ENCODE measurements at regions not wholly inside any gene's neighbourhood (a gene's known extent, or its start where the extent isn't known, plus 50 kb on each side); places are given as distances from the start of the nearest gene placed in this dataset.

DNA sequence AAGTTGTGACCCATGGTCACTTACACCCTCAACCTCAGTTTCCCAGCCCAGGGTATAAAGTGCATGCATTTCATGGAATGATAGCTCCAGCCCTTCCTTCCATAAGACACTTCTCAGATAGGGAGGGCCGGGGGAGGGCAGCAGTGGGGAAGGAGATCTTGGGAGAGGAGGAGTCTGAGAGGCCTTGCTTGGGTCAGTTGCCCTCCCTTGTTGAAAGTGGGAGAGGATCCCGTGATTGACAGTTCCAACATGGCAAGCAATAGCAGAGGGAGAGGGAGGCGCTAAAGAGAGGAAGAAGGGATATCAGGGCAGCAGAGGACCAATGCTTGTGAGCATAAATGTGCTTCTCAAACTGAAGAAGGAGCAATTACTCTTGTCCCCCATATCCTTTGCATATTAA lies 244.4 kb downstream of the CHRM3 start:
- DNase-seq (ENCODE audit: insufficient read length, low spot score, missing footprints) = no peak
- no peaks in the 10 kb centered on the region for H3K79me2 ChIP-seq (ENCODE audit: insufficient read depth, low read length)
- TF ChIP-seq, protein P1, sequence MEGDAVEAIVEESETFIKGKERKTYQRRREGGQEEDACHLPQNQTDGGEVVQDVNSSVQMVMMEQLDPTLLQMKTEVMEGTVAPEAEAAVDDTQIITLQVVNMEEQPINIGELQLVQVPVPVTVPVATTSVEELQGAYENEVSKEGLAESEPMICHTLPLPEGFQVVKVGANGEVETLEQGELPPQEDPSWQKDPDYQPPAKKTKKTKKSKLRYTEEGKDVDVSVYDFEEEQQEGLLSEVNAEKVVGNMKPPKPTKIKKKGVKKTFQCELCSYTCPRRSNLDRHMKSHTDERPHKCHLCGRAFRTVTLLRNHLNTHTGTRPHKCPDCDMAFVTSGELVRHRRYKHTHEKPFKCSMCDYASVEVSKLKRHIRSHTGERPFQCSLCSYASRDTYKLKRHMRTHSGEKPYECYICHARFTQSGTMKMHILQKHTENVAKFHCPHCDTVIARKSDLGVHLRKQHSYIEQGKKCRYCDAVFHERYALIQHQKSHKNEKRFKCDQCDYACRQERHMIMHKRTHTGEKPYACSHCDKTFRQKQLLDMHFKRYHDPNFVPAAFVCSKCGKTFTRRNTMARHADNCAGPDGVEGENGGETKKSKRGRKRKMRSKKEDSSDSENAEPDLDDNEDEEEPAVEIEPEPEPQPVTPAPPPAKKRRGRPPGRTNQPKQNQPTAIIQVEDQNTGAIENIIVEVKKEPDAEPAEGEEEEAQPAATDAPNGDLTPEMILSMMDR (IDR thresholded peaks at IDR 0.05; ENCODE audit: extremely low read depth, low read depth, low read length) = no peak
- no peaks in the 10 kb centered on the region for H3K9me3 ChIP-seq (ENCODE audit: low read depth, low read length)
- H3K27me3 ChIP-seq (ENCODE audit: insufficient read depth, low read length) = no peaks in the 10 kb centered on the region
- no peaks in the 10 kb centered on the region for H3K4me1 ChIP-seq (ENCODE audit: insufficient read depth, low read length)
- no peak overlapping the region for H3K4me2 ChIP-seq (ENCODE audit: insufficient read depth, low read length)
- H3K27ac ChIP-seq (ENCODE audit: low read depth, low read length) = no peak overlapping the region
- no peaks in the 10 kb centered on the region for H3K36me3 ChIP-seq (ENCODE audit: insufficient read depth, low read length)
- no peak overlapping the region for H2AFZ ChIP-seq (ENCODE audit: low read length)
- no peak overlapping the region for H3K4me3 ChIP-seq (ENCODE audit: insufficient read depth, low read length)
- H4K20me1 ChIP-seq (ENCODE audit: insufficient read depth, low read length) = no peaks in the 10 kb centered on the region

DNA sequence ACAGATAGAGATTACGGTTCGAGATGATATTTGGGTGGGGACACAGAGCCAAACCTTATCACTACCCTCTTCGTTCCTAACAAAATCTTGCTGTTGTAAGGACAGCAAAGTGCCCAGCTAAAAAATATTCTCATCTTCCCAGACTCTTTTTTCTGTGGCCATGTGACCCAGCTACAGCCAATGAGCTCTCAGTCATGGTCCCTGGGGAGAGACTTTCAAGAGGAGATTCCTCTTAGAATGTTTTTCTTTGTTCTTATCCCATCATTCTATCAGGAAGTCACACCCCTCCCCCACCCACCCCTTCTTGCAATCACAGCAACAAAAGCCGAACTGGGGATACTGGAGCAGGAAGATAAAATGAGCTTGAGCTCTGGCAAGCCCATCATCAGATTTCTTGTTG lies 247.1 kb downstream of the CHRM3 start:
- no peak overlapping the region for H3K27ac ChIP-seq (ENCODE audit: low read depth, low read length)
- H3K4me2 ChIP-seq (ENCODE audit: insufficient read depth, low read length) = no peak overlapping the region
- no peak overlapping the region for H3K4me3 ChIP-seq (ENCODE audit: insufficient read depth, low read length)

DNA sequence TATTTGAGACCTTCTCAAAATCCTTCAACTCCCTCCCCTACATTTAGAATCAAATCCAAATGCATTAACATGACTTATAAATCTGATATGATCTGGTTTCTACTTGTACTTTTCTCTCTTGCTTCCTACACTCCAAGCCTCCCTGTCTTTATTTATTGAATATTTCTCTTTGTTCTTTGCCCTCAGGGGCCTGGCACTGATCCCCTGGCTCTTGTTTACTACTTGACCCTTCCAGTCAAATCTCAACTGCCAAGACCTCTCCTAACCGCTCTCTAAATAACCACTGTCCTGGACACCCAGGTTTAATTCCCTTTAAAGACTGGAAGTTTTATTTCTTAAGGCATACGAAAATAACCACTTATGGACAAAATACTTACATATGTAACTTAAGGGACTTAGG lies 248.9 kb downstream of the CHRM3 start:
- H3K79me2 ChIP-seq (ENCODE audit: insufficient read depth, low read length) = no peaks in the 10 kb centered on the region
- no peaks in the 10 kb centered on the region for H3K27me3 ChIP-seq (ENCODE audit: insufficient read depth, low read length)
- H3K9me3 ChIP-seq (ENCODE audit: low read depth, low read length) = no peaks in the 10 kb centered on the region
- no peak for DNase-seq (ENCODE audit: insufficient read length, low spot score, missing footprints)
- H3K36me3 ChIP-seq (ENCODE audit: insufficient read depth, low read length) = no peaks in the 10 kb centered on the region
- no peak overlapping the region for H3K4me2 ChIP-seq (ENCODE audit: insufficient read depth, low read length)
- TF ChIP-seq, protein P1 (IDR thresholded peaks at IDR 0.05; ENCODE audit: extremely low read depth, low read depth, low read length) = no peak
- H3K4me1 ChIP-seq (ENCODE audit: insufficient read depth, low read length) = no peaks in the 10 kb centered on the region
- H3K27ac ChIP-seq (ENCODE audit: low read depth, low read length) = no peak overlapping the region
- H3K4me3 ChIP-seq (ENCODE audit: insufficient read depth, low read length) = no peak overlapping the region
- no peak overlapping the region for H2AFZ ChIP-seq (ENCODE audit: low read length)
- H4K20me1 ChIP-seq (ENCODE audit: insufficient read depth, low read length) = no peaks in the 10 kb centered on the region

More for the DNA sequence above, 247.1 kb downstream of the CHRM3 start:
- no peaks in the 10 kb centered on the region for H3K36me3 ChIP-seq (ENCODE audit: insufficient read depth, low read length)
- H3K79me2 ChIP-seq (ENCODE audit: insufficient read depth, low read length) = no peaks in the 10 kb centered on the region
- no peaks in the 10 kb centered on the region for H3K4me1 ChIP-seq (ENCODE audit: insufficient read depth, low read length)
- H4K20me1 ChIP-seq (ENCODE audit: insufficient read depth, low read length) = no peaks in the 10 kb centered on the region
- no peak for DNase-seq (ENCODE audit: insufficient read length, low spot score, missing footprints)
- TF ChIP-seq, protein P1 (IDR thresholded peaks at IDR 0.05; ENCODE audit: extremely low read depth, low read depth, low read length) = no peak
- H2AFZ ChIP-seq (ENCODE audit: low read length) = no peak overlapping the region
- H3K27me3 ChIP-seq (ENCODE audit: insufficient read depth, low read length) = no peaks in the 10 kb centered on the region
- H3K9me3 ChIP-seq (ENCODE audit: low read depth, low read length) = no peaks in the 10 kb centered on the region

DNA sequence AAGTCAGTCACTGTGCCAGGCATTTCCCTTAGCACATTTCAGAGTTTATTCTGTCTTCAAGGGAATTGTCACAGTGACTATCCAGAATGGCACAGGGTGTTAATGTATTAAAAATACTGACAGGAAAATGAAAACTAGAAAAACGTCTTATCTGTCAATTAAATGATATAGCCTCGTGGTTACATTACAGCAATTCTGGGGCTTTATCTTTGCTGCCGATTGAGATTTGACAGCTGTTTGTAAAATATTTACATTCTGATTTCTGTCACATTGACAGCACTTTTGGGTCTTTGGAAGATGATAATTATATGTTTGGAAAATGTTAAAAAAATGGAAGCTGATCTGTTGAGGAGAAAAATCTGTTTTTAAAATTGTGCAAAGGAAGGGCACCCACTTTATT lies 250.0 kb downstream of the CHRM3 start:
- Histone ChIP-seq H3K4me1 (ENCODE audit: insufficient read depth, low read length) (no peaks in the 10 kb centered on the region), H3K4me3 (ENCODE audit: insufficient read depth, low read length) (no peak overlapping the region), H3K27me3 (ENCODE audit: insufficient read depth, low read length) (no peaks in the 10 kb centered on the region), H3K4me2 (ENCODE audit: insufficient read depth, low read length) (no peak overlapping the region), H3K9me3 (ENCODE audit: low read depth, low read length) (no peaks in the 10 kb centered on the region), H3K79me2 (ENCODE audit: insufficient read depth, low read length) (no peaks in the 10 kb centered on the region), H2AFZ (ENCODE audit: low read length) (no peak overlapping the region), H3K27ac (ENCODE audit: low read depth, low read length) (no peak overlapping the region), H4K20me1 (ENCODE audit: insufficient read depth, low read length) (no peaks in the 10 kb centered on the region), H3K36me3 (ENCODE audit: insufficient read depth, low read length) (no peaks in the 10 kb centered on the region)
- TF ChIP-seq, protein P1 (IDR thresholded peaks at IDR 0.05; ENCODE audit: extremely low read depth, low read depth, low read length) = no peak
- DNase-seq (ENCODE audit: insufficient read length, low spot score, missing footprints) = no peak

All from osteoblast (primary cell).